ENCODE measurements at regions not wholly inside any gene's neighbourhood (a gene's known extent, or its start where the extent isn't known, plus 50 kb on each side); places are given as distances from the start of the nearest gene placed in this dataset.

GRCh38 chr9:106653213-106653612 is 209.8 kb upstream of the ZNF462 start:
- TF ChIP-seq POLR2A (IDR thresholded peaks at IDR 0.05; ENCODE audit: extremely low read depth, insufficient read length) (no peak), CTCF (IDR thresholded peaks at IDR 0.05; ENCODE audit: low read depth, low read length) (no peak), MAX (IDR thresholded peaks at IDR 0.05; ENCODE audit: low read depth, low read length) (no peak), MYC (IDR thresholded peaks at IDR 0.05; ENCODE audit: low read depth, low read length) (no peak)

All from NB4 (cell line).